Left cardiac atrium (tissue), 4 donors: ENCODE measurements at regions not wholly inside any gene's neighbourhood (a gene's known extent, or its start where the extent isn't known, plus 50 kb on each side); places are given as distances from the start of the nearest gene placed in this dataset.
A peak's percentile ranks its signal among the peaks of the same experiment; 100 is the strongest.

ENCODE experiments used
- ATAC-seq, 2 donors: fragments of 200-7000 bp; cut with Tn5 transposase; one replicate each; pipeline ENCODE4 v1.9.1; 2020; ENCODE audit warnings: mild to moderate bottlenecking in 2 of 2, moderate library complexity in 2 of 2
- DNase-seq: peaks from one replicate; pipeline ENCODE4 v3.0.0-alpha.2; 2020
- intact Hi-C, 2 donors: fragments of 100-400 bp; cut with DNase I; formaldehyde crosslinking; loops; one replicate each; pipeline versions ENCODE4 v1.14.1 to v1.15.1; 2022 to 2023
- donor health status: DM: no; HTN: yes; CAD: no.
- donor health status: DM: no; HTN: yes; CAD: no; lungs with severe emphysema.
- donor health status: DM: yes; HTN: yes; CAD: no.
- donor health status: Dilated cardiomyopathy.

GRCh38 chr5:40033411-40033810 is 608.6 kb upstream of the DAB2 start:
- ATAC-seq = no peak
- intact Hi-C loops = no loop called here
- DNase-seq = no peak

DNA sequence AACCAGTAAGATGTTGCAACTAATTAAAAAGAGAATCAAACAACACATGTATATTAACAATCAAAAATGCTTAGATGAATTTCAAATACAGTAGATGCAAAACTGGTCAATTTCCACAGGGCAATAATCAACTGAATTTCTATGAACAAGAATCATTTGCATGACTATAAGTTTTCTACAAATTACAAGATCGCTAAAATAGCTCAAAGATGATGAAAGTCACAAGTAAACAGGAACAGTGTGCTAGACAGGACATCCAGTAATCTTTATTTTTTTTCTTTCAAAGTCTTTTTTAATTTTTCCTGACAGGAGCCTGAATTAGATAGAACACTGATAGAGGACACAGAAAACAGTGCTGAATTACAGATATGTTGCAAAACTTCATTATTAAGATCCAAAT is 608.2 kb upstream of the DAB2 start:
- intact Hi-C loops = no loop called here
- DNase-seq (no peak), ATAC-seq (no peak)

GRCh38 chr5:40030661-40031060 is 605.9 kb upstream of the DAB2 start:
- ATAC-seq = no peak
- DNase-seq = no peak
- intact Hi-C loops = no loop called here

DNA sequence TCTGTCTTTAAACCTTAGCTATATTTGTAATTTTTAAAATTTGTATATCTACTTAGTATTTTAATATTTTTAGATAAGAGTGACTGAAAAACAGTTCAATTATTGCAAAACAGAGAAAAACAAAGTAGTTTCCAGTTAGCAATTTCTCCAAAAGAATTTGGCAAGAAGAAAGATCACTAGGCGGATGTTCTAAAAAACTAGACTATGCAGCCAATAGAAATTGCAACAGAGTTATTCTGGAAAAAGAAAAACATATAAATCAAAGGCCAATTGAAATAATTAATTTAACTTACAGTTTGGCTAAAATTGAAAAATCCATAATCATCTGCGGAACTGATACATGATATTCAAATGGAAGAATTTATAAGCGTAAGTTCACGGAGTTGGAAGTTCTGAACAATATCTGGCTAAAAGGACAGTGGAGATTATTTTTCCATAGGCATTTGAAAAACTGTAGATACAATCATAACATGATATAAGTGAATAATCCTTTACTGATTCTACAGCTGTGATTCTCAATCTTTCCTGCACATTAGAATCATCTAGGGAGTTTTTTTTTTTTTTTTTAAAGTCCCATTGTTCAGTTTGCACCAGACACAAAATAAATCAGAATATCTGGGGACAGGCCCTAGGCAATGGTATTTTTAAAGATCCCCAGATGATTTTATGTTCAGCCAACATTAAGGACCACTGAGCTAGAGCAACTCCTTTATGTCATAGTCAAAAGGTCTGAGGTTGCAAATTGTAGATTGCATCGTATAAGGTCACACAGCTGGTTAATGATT is 605.1 kb upstream of the DAB2 start:
- intact Hi-C loops = no loop called here
- ATAC-seq (peak in 1 of 2 donors; percentile 41), DNase-seq (no peak)

DNA sequence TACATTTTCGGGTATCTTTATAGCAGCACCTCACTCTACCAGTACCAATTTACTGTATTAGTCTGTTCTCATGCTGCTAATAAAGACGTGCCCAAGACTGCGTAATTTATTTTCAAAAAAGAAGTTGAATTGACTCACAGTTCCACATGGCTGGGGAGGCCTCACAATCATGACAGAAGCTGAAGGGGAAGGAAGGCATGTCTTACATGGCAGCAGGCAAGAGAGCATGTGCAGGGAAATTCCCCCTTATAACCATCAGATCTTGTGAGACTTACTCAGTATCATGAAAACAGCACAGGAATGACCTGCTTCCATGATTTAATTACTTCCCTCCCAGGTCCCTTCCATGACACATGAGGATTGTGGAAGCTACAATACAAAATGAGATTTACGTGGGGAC is 602.6 kb upstream of the DAB2 start:
- intact Hi-C loops = no loop called here
- ATAC-seq (no peak), DNase-seq (no peak)

GRCh38 chr5:40025586-40025985 is 600.8 kb upstream of the DAB2 start:
- ATAC-seq = no peak
- no peak for DNase-seq
- intact Hi-C loops = no loop called here

DNA sequence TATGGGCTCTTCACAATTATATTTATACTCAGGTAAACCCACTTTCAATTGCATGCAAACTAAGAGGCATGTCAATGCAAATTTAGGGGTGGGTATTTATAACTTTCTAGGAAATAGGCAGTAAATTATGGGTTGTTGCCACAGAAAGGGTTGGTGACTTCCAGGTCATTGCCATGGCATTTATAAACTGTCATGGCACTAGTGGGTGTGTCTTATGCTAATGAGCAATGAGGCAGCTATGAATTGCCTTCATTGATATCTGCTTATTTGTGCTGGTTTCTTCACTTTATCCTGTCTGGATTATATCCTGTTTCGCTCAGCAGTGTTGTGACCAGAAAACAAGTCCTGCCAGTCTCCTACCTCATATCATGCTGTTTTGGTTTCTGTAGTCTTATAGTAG is 597.3 kb upstream of the DAB2 start:
- DNase-seq (no peak), ATAC-seq (no peak)
- intact Hi-C loops = no loop called here

DNA sequence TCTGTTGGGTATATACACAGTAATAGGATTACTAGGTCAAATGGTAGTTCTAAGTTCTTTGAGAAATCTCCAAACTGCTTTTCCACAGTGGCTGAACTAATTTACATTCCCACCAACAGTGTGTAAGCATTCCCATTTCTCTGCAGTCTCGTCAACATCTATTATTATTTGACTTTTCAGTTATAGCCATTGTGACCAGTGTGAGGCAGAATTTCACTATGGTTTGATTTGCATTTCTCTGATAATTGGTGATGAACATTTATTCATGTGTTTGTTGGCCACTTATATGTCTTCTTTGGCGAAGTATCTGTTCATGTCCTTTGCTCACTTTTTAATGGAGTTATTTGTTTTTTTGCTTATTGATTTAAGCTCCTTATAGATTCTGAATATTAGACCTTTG is 596.2 kb upstream of the DAB2 start:
- no peak for ATAC-seq
- intact Hi-C loops = no loop called here
- DNase-seq = no peak

DNA sequence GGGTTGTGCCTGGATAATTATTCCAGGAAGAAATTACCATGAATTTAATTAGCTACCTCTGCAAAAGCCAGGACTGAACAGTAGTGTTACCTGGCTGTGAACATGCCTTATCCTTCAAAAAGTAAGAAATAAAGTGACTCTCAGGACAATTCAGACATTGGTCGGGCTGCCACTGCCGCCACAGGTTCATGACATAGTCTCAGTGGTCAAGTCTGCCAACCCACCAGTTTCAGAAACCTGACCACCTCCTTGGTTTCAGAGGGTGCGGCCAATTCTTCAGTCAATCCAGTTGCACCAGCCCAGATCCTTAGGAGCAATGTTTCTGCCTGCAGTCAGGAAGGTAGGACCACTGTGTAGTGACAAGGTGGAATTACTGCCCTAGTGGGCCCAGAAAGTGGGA is 593.1 kb upstream of the DAB2 start:
- ATAC-seq (no peak), DNase-seq (no peak)
- intact Hi-C loops = no loop called here

GRCh38 chr5:40017135-40017534 is 592.4 kb upstream of the DAB2 start:
- ATAC-seq = no peak
- intact Hi-C loops = no loop called here
- DNase-seq = no peak

- ATAC-seq = no peak
- intact Hi-C loops = no loop called here
- DNase-seq = no peak
Observed at GRCh38 chr5:40010436-40010835, 585.7 kb upstream of the DAB2 start.

DNA sequence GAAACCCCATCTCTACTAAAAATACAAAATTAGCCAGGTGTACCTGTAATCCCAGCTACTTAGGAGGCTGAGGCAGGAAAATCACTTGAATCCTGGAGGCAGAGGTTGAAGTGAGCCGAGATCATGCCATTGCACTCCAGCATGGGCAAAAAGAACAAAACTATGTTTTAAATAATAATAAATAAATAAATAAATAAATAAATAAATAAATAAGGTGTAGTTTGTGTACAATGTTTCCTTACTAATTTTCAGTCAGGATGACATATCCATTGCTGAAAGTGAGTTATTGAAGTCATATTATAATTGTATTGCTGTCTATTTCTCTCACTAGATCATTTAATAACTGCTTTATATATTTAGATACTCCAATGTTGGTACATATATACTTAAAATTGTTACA is 581.5 kb upstream of the DAB2 start:
- intact Hi-C loops = no loop called here
- no peak for ATAC-seq
- no peak for DNase-seq

- intact Hi-C loops = no loop called here
- ATAC-seq = no peak
Observed at GRCh38 chr5:40001796-40002195, 577.0 kb upstream of the DAB2 start.

GRCh38 chr5:39998518-39998917 is 573.7 kb upstream of the DAB2 start:
- intact Hi-C loops = no loop called here
- DNase-seq (no peak), ATAC-seq (no peak)

More at GRCh38 chr5:40001796-40002195, 577.0 kb upstream of the DAB2 start:
- no peak for DNase-seq

- DNase-seq (no peak), ATAC-seq (no peak)
- intact Hi-C loops = no loop called here
Observed at GRCh38 chr5:39995990-39996389, 571.2 kb upstream of the DAB2 start.

DNA sequence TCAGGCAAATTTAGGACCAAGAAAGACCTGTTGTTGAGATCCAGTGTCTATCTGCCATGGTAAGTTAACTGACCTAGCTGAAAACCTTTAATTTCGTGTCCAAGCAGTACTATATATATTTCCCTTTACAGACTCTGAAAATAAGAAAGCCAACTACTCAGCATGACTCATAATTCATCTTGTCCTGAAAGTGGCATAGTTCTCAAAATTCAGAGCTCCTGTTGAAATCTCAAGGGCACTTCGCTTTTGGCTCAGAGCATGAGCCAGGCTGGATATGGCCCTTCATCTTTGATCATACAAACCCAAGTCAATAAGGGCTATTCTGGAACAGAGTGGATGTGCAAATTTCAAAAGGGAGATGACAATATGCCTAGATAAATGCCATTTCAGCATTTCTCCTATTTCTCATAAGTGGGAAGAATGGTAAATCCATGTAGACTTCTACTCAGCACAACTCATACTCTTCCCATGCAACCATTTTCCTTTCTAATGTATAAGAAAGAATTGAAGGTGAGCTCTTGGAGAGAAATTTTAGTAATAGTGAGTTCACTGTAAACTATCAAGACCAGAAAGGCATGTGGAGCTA is 567.9 kb upstream of the DAB2 start:
- intact Hi-C loops = no loop called here
- no peak for DNase-seq
- no peak for ATAC-seq

- no peak for DNase-seq
- no peak for ATAC-seq
- intact Hi-C loops = no loop called here
Observed at GRCh38 chr5:39986614-39987013, 561.8 kb upstream of the DAB2 start.

DNA sequence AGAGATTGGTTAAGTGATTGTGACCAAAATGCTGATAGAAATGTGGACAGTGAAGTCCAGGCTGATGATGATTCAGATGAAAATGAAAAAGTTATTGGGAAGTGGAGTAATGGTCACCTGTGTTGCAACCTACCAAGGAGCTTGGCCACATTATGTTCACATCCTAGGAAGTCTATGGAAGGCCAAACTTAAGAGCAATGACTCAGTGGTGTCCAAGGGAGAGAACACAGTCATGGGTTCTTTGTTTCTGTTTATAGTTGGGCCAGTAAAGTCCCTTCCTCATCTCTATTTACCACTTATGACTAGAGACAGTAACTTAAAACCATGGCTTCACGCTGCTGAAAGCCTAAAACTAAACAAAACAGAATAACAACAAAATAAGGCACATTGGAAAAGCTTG is 555.3 kb upstream of the DAB2 start:
- intact Hi-C loops = no loop called here
- DNase-seq = no peak
- no peak for ATAC-seq

GRCh38 chr5:39977066-39977655 is 552.4 kb upstream of the DAB2 start:
- ATAC-seq = no peak
- intact Hi-C loops = no loop called here
- no peak for DNase-seq

DNA sequence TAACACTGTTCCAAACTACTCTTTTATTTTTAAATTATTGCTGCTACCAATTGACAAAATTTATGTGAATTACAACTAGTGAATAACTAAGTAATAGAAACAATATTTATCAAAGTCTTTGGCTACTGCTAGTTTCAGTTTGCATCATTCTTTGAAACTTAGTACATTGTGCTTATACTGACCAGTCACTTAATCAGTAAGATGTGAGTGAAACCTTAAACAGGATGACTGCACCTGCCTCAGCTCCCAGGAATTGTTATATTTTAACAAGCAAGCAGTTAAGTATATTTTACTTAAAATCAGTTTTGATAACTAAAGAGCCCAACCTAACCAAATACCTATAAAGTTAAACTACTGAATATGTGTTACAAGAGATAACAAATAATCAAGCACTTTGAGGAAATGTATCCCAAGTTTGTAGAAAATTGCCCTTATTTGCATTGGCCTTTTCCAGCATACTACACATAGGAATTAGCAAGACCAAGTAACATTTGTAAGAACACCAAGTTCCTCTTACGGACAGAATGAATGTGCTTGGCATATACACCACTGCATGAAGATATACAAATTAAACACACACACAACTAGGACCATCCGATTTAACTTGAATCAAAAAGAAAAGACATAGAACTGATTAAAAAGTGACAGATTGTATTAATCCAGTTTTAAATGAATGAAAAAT is 545.5 kb upstream of the DAB2 start:
- intact Hi-C loops = no loop called here
- DNase-seq = no peak

More for the DNA sequence above, 545.5 kb upstream of the DAB2 start:
- ATAC-seq = no peak
